ENCODE measurements at regions not wholly inside any gene's neighbourhood (a gene's known extent, or its start where the extent isn't known, plus 50 kb on each side); places are given as distances from the start of the nearest gene placed in this dataset.

DNA sequence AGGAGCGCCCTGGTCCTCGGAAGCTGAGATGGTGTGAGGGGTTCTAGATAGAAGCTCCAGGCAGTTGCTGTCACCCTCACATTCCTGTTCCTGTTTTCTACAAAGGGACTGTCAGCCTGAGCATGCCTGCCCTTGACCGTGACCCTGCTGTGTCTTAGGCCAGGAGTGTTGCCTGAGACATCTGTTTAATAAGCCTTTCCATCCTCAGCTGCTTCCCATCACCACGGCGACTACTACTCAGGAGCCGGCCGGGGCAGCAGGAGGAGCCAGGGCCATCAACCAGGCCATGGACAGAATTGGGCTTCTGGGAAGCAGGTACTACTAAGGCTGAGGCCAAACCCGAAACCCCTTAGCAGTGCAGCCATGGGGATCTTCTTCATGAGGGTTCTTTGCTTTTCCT, 151.4 kb downstream of the KATNIP start:
- H3K36me3 ChIP-seq: peaks cover 0 to 37% (median 17%) of the 10 kb centered on the region in 9 donors
- ATAC-seq (no peak), DNase-seq (no peak)
- H3K4me1 ChIP-seq: peaks cover 0 to 11% (median 0%) of the 10 kb centered on the region in 12 donors
- no peak for TF ChIP-seq POLR2A (IDR thresholded peaks at IDR 0.05)
- TF ChIP-seq, protein P1, sequence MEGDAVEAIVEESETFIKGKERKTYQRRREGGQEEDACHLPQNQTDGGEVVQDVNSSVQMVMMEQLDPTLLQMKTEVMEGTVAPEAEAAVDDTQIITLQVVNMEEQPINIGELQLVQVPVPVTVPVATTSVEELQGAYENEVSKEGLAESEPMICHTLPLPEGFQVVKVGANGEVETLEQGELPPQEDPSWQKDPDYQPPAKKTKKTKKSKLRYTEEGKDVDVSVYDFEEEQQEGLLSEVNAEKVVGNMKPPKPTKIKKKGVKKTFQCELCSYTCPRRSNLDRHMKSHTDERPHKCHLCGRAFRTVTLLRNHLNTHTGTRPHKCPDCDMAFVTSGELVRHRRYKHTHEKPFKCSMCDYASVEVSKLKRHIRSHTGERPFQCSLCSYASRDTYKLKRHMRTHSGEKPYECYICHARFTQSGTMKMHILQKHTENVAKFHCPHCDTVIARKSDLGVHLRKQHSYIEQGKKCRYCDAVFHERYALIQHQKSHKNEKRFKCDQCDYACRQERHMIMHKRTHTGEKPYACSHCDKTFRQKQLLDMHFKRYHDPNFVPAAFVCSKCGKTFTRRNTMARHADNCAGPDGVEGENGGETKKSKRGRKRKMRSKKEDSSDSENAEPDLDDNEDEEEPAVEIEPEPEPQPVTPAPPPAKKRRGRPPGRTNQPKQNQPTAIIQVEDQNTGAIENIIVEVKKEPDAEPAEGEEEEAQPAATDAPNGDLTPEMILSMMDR (IDR thresholded peaks at IDR 0.05): no peak
- H3K27ac ChIP-seq: peak overlapping the region in 8 of 12 donors; percentile 33 to 74 (median 66)
- intact Hi-C loops (cut with DNase I): no loop called here
- H3K27me3 ChIP-seq: no peaks in the 10 kb centered on the region
- 92 to 95% (median 94%) methylated on average over 8 of the region's 8 CpGs for WGBS, 4 donors
- no peak overlapping the region for H3K4me3 ChIP-seq
- H3K9me3 ChIP-seq: peaks cover 0 to 1% (median 0%) of the 10 kb centered on the region in 12 donors

- Histone ChIP-seq H3K27me3 (no peaks in the 10 kb centered on the region), H3K4me1 (peaks cover 0 to 11% (median 0%) of the 10 kb centered on the region in 12 donors), H3K27ac (no peak overlapping the region), H3K4me3 (no peak overlapping the region), H3K9me3 (no peaks in the 10 kb centered on the region), H3K36me3 (peaks cover 0 to 38% (median 19%) of the 10 kb centered on the region in 9 donors)
- ATAC-seq: no peak
- intact Hi-C loops (cut with DNase I): no loop called here
- WGBS, 4 donors: 92 to 98% (median 96%) methylated on average over 6 of the region's 6 CpGs
- no peak for DNase-seq
- TF ChIP-seq POLR2A (IDR thresholded peaks at IDR 0.05): no peak
- TF ChIP-seq, protein P1 (IDR thresholded peaks at IDR 0.05): no peak
These were observed 153.2 kb downstream of the KATNIP start for GRCh38 chr16:27703121-27703520.

DNA sequence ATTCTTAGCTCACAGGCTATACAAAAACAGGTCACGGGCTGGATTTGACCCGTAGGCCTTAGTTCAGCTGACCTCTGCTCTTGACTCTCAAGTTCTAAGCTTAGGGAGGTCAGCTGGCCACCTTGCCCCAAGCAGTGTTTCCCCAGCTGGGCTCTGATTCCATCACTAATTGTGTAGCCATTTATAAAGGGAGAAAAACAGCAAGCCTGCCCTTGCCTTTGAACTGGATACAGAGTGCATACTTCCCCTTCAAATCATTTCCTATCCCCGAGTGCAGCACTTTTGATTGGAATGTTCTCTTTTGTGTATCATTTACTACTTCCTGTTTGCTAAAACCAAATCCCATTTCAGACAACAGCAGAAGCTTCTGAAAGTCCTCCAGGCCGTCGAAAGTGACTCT, 153.6 kb downstream of the KATNIP start:
- Histone ChIP-seq H3K9me3 (no peaks in the 10 kb centered on the region), H3K27ac (no peak overlapping the region), H3K27me3 (no peaks in the 10 kb centered on the region), H3K4me1 (peaks cover 0 to 11% (median 0%) of the 10 kb centered on the region in 12 donors), H3K36me3 (peaks cover 0 to 38% (median 17%) of the 10 kb centered on the region in 9 donors), H3K4me3 (no peak overlapping the region)
- TF ChIP-seq, protein P1 (IDR thresholded peaks at IDR 0.05): no peak
- TF ChIP-seq POLR2A (IDR thresholded peaks at IDR 0.05): no peak
- intact Hi-C loops (cut with DNase I): no loop called here
- DNase-seq (no peak), ATAC-seq (no peak)
- 59 to 80% (median 71%) methylated on average over 5 of the region's 5 CpGs for WGBS, 4 donors

- intact Hi-C loops (cut with DNase I): no loop called here
- Histone ChIP-seq H3K27ac (no peak overlapping the region), H3K36me3 (peaks cover 0 to 38% (median 16%) of the 10 kb centered on the region in 9 donors), H3K9me3 (no peaks in the 10 kb centered on the region), H3K27me3 (no peaks in the 10 kb centered on the region), H3K4me1 (peaks cover 0 to 11% (median 0%) of the 10 kb centered on the region in 12 donors), H3K4me3 (no peak overlapping the region)
- DNase-seq (no peak), ATAC-seq (no peak)
- 76 to 80% (median 76%) methylated on average over 4 of the region's 4 CpGs for WGBS, 4 donors
- TF ChIP-seq, protein P1 (IDR thresholded peaks at IDR 0.05): no peak
- TF ChIP-seq POLR2A (IDR thresholded peaks at IDR 0.05): no peak
These were observed 154.3 kb downstream of the KATNIP start for GRCh38 chr16:27704252-27704651.

Measured in heart left ventricle (tissue), 16 donors.